ENCODE measurements at regions not wholly inside any gene's neighbourhood (a gene's known extent, or its start where the extent isn't known, plus 50 kb on each side); places are given as distances from the start of the nearest gene placed in this dataset.

DNA sequence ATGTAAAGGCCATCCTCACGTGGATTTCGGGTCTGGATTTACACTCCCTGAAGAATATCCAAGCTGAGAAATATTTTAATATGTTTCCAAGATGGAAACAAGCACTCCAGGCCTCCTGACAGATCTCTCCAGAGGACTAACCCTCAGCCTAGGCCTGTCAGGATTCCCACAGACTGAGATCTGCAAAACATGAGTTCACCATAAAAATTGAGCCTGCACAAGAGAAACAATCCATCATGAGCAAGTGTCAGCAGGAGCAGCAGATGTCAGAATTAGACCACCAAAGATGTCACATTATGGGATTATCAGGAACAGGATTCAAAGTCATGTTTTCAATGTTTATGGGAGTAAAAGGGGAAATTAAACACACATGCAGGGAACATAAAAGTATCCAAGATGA, 191.3 kb downstream of the TFCP2L1 start:
- TF ChIP-seq, protein P1, sequence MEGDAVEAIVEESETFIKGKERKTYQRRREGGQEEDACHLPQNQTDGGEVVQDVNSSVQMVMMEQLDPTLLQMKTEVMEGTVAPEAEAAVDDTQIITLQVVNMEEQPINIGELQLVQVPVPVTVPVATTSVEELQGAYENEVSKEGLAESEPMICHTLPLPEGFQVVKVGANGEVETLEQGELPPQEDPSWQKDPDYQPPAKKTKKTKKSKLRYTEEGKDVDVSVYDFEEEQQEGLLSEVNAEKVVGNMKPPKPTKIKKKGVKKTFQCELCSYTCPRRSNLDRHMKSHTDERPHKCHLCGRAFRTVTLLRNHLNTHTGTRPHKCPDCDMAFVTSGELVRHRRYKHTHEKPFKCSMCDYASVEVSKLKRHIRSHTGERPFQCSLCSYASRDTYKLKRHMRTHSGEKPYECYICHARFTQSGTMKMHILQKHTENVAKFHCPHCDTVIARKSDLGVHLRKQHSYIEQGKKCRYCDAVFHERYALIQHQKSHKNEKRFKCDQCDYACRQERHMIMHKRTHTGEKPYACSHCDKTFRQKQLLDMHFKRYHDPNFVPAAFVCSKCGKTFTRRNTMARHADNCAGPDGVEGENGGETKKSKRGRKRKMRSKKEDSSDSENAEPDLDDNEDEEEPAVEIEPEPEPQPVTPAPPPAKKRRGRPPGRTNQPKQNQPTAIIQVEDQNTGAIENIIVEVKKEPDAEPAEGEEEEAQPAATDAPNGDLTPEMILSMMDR (IDR thresholded peaks at IDR 0.05): no peak

DNA sequence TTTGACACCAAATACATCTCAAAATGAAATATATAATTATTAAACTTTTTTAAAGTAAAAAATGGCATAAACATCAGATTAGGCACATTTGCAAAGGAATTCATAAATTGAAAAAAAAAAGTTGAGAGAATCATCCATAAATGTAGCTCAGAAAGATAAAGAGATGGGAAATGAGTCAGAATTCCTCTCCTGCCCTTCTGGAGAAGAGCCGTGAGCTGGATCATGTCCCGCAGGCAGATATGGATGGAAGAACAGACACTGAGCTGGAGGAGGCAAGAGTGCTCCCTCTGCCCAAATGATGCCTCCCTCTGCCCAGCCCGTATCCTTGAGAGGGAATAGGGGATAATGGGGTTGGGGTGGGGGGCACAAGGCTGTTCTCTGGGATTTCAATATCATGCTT, 190.9 kb downstream of the TFCP2L1 start:
- no peaks in the 10 kb centered on the region for H3K36me3 Mint-ChIP-seq (ENCODE audit: low read depth)
- TF ChIP-seq, protein P1 (IDR thresholded peaks at IDR 0.05): no peak
- H3K4me1 Mint-ChIP-seq (ENCODE audit: low read depth): peaks cover 3% of the 10 kb centered on the region
- H3K27me3 Mint-ChIP-seq (ENCODE audit: low read depth): peaks cover 35% of the 10 kb centered on the region
- H3K4me3 Mint-ChIP-seq (ENCODE audit: unreplicated experiment): no peak overlapping the region
- H3K9me3 Mint-ChIP-seq (ENCODE audit: low read depth): no peaks in the 10 kb centered on the region
- no peak overlapping the region for H3K27ac Mint-ChIP-seq (ENCODE audit: unreplicated experiment)
- no peak for DNase-seq (ENCODE audit: low spot score)

More for the DNA sequence above, 191.3 kb downstream of the TFCP2L1 start:
- DNase-seq (ENCODE audit: low spot score): no peak
- Mint-ChIP-seq H3K4me3 (ENCODE audit: unreplicated experiment) (no peak overlapping the region), H3K27ac (ENCODE audit: unreplicated experiment) (no peak overlapping the region), H3K36me3 (ENCODE audit: low read depth) (no peaks in the 10 kb centered on the region), H3K9me3 (ENCODE audit: low read depth) (no peaks in the 10 kb centered on the region), H3K27me3 (ENCODE audit: low read depth) (peaks cover 33% of the 10 kb centered on the region), H3K4me1 (ENCODE audit: low read depth) (peaks cover 3% of the 10 kb centered on the region)

DNA sequence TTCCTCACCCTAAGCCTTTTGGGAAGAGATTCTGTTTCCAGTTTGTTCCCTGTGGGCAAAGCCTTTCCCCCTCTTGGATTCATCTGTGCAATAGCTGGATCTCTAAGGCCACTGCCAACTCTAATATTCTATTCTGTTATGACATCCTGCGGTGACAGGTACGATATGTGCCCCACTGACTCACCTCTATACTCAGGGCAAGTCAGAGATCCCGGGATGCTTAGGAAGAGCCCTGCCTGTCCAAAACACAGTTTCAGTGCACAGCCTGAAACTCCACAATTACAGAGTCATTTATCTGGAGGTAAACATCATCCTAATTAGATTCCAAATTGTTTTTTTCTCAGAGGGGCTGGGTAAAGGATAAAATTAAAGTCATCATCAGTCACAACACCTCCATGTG, 190.2 kb downstream of the TFCP2L1 start:
- peaks cover 3% of the 10 kb centered on the region for H3K4me1 Mint-ChIP-seq (ENCODE audit: low read depth)
- no peaks in the 10 kb centered on the region for H3K36me3 Mint-ChIP-seq (ENCODE audit: low read depth)
- no peak for DNase-seq (ENCODE audit: low spot score)
- peaks cover 40% of the 10 kb centered on the region for H3K27me3 Mint-ChIP-seq (ENCODE audit: low read depth)
- H3K4me3 Mint-ChIP-seq (ENCODE audit: unreplicated experiment): no peak overlapping the region
- no peak overlapping the region for H3K27ac Mint-ChIP-seq (ENCODE audit: unreplicated experiment)
- no peaks in the 10 kb centered on the region for H3K9me3 Mint-ChIP-seq (ENCODE audit: low read depth)
- TF ChIP-seq, protein P1 (IDR thresholded peaks at IDR 0.05): no peak

DNA sequence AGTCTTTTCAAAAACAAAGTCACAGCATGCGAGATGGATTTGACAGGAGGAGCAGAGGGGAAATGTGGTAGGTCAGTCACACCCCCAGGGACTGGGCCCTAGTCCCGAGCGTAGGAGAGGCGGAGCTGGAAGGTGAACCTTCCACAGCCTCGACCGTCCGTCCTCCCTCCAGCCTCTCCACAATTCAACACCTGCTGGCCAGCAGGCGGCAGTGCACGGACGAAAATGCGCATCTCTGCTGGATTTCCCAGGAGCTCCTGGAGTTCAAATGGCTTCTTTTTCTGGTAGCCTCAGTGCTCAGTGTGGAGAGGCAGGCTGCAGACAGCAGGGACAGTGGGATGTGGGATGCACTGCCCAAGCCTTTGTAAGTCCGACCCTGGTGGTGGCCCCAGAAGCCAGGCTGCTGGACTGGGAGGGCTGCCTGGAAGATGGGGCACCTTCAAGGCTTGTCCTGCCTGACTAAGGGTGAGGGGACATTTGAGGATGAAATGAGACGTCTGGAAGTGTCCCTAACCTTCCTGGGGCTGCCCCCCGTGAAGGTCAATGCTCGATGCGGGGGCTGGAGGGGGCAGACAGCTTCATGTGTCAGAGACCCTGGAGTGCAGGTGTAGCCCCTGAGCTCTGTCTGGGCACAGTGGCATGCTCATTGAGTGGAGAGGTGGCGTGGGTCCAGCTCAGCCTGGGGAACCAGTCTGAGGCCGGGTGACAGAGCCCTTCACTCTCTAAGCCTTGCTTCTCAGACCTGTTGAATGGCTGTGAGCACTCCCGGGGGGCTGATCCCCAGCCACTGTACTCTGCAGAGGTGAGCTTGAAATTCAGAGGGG, 189.5 kb downstream of the TFCP2L1 start:
- no peaks in the 10 kb centered on the region for H3K9me3 Mint-ChIP-seq (ENCODE audit: low read depth)
- peaks cover 3% of the 10 kb centered on the region for H3K4me1 Mint-ChIP-seq (ENCODE audit: low read depth)
- no peak overlapping the region for H3K27ac Mint-ChIP-seq (ENCODE audit: unreplicated experiment)
- no peak overlapping the region for H3K4me3 Mint-ChIP-seq (ENCODE audit: unreplicated experiment)
- peaks cover 42% of the 10 kb centered on the region for H3K27me3 Mint-ChIP-seq (ENCODE audit: low read depth)
- peak; percentile 88 for DNase-seq (ENCODE audit: low spot score)
- TF ChIP-seq, protein P1 (IDR thresholded peaks at IDR 0.05): peak; percentile 85
- no peaks in the 10 kb centered on the region for H3K36me3 Mint-ChIP-seq (ENCODE audit: low read depth)

DNA sequence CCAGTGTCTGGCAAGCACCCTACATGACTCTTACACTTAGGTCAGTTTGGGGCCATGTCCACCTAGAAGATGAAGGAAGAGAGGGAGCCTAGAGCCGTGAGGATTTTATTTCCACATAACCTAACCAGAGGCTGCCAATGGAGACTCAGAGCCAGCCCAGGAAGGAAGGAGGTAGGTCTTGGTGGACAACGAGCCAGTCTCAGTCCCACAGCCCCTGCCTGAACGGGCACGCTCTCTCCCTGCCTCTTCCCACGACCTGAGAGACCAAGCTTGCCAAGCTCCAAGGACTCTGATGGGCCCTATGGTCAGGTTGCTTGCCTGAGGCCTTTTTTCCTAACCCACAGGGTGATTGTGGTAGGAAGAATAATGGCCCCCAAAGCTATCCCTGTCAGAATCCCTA, 188.4 kb downstream of the TFCP2L1 start:
- peaks cover 3% of the 10 kb centered on the region for H3K4me1 Mint-ChIP-seq (ENCODE audit: low read depth)
- DNase-seq (ENCODE audit: low spot score): peak; percentile 58
- TF ChIP-seq, protein P1 (IDR thresholded peaks at IDR 0.05): no peak
- H3K27ac Mint-ChIP-seq (ENCODE audit: unreplicated experiment): no peak overlapping the region
- peaks cover 48% of the 10 kb centered on the region for H3K27me3 Mint-ChIP-seq (ENCODE audit: low read depth)
- no peaks in the 10 kb centered on the region for H3K9me3 Mint-ChIP-seq (ENCODE audit: low read depth)
- no peak overlapping the region for H3K4me3 Mint-ChIP-seq (ENCODE audit: unreplicated experiment)
- no peaks in the 10 kb centered on the region for H3K36me3 Mint-ChIP-seq (ENCODE audit: low read depth)
